ENCODE measurements at regions not wholly inside any gene's neighbourhood (a gene's known extent, or its start where the extent isn't known, plus 50 kb on each side); places are given as distances from the start of the nearest gene placed in this dataset.
A peak's percentile ranks its signal among the peaks of the same experiment; 100 is the strongest.

DNA sequence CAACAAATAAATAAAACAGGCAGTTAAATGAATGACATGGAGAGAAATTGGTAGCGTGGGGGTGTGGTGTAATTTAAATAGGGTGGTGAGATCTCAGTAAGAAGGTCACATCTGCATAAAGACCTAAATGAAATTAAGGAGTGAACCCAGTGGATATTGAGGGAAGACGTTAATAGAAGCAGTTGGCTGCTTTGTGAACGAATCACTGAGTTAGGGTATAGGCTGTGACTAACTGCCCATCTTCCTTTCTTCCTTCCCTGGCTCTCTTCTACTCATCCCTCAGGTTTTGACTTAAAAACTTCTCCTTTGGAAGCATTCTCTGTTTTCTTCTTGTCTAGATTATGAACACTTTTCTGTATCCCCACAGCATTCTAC is 64.7 kb downstream of the BTG1 start:
- H3K79me2 ChIP-seq (ENCODE audit: insufficient read depth, low read depth), result no peaks in the 10 kb centered on the region

DNA sequence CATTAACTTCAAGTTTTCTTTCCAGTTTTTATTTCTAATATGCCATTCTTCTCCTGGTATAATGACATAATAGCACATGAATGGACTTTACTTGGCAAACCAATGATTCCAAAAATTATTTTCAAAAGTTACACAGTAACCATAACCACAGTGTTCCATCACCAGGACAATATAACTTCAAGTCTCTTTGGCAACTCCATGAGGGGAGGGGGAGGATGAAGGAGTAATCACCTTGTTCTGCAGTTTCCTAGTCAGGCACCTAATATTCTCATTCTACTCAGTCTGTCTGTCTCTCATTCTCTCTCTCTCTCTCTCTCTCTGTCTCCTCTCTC is 66.6 kb downstream of the BTG1 start:
- peaks cover 32% of the 10 kb centered on the region for H3K4me1 ChIP-seq (ENCODE audit: low read depth, poor library complexity, severe bottlenecking)
- H3K4me2 ChIP-seq, result no peak overlapping the region
- H3K9ac ChIP-seq, result no peak overlapping the region

More for the DNA sequence above, 64.7 kb downstream of the BTG1 start:
- Histone ChIP-seq H3K4me3 (IDR thresholded peaks at IDR 0.05; ENCODE audit: insufficient read depth, low read depth, low read length) (no peak overlapping the region), H3K36me3 (ENCODE audit: insufficient read depth) (no peaks in the 10 kb centered on the region), H3K27me3 (ENCODE audit: insufficient read depth, low read depth) (no peaks in the 10 kb centered on the region), H4K20me1 (ENCODE audit: insufficient read depth) (no peaks in the 10 kb centered on the region), H3K4me1 (ENCODE audit: low read depth, poor library complexity, severe bottlenecking) (peaks cover 32% of the 10 kb centered on the region), H3K9ac (no peak overlapping the region), H2AFZ (ENCODE audit: low read depth) (no peak overlapping the region), H3K27ac (0 out of 2 replicates have a peak overlapping the region, but pooled peaks have one; percentile 17), H3K4me2 (peak overlapping the region; percentile 74)
- TF ChIP-seq, protein P1, sequence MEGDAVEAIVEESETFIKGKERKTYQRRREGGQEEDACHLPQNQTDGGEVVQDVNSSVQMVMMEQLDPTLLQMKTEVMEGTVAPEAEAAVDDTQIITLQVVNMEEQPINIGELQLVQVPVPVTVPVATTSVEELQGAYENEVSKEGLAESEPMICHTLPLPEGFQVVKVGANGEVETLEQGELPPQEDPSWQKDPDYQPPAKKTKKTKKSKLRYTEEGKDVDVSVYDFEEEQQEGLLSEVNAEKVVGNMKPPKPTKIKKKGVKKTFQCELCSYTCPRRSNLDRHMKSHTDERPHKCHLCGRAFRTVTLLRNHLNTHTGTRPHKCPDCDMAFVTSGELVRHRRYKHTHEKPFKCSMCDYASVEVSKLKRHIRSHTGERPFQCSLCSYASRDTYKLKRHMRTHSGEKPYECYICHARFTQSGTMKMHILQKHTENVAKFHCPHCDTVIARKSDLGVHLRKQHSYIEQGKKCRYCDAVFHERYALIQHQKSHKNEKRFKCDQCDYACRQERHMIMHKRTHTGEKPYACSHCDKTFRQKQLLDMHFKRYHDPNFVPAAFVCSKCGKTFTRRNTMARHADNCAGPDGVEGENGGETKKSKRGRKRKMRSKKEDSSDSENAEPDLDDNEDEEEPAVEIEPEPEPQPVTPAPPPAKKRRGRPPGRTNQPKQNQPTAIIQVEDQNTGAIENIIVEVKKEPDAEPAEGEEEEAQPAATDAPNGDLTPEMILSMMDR (conservative IDR thresholded peaks at IDR 0.05; ENCODE audit: low read depth, low read length), result no peak

DNA sequence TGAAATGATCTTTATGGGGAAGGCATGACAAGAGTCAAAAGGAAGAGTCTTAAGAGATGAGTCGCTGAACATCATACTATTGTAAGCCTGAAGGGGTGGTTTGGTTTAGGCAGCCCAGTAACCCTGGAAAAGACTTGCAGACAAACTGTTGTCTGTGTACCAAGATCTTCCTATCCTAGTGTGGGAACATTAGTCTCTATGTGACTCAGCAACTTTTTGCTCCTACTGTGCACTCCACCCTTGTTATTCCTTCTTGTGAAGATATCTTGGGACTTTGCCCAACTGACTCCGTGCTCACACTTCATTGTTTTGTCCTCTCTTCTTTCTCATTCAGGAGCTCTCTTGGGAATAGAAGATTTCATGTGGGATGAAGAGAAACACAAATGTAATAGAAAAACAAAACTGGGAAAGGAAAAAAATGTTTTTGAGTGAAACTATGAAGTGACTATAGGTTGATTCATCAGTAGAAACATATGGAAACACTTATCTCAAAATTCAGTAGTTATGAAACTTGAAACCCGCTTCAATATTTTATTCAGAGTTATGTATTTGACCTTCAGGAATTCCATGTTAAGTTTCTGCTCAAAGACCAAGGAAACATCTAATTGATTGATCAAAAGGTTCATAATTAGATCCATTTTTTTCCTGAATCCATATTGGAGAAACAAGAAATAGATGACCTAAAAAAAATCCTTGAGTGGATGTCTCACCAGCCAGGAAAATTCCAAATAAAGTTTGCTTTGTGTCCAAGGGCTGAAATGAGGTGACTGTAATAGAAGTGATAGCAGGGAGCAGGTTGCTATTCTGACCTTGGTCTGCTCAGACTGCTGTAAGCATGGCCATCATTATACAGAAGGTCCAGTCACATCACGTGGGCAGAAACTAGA is 67.2 kb downstream of the BTG1 start:
- H2AFZ ChIP-seq (ENCODE audit: low read depth), result no peak overlapping the region
- no peak overlapping the region for H3K27ac ChIP-seq
- H3K4me3 ChIP-seq (IDR thresholded peaks at IDR 0.05; ENCODE audit: insufficient read depth, low read depth, low read length), result no peak overlapping the region
- H4K20me1 ChIP-seq (ENCODE audit: insufficient read depth), result no peaks in the 10 kb centered on the region
- H3K9ac ChIP-seq, result no peak overlapping the region
- H3K27me3 ChIP-seq (ENCODE audit: insufficient read depth, low read depth), result no peaks in the 10 kb centered on the region
- peaks cover 32% of the 10 kb centered on the region for H3K4me1 ChIP-seq (ENCODE audit: low read depth, poor library complexity, severe bottlenecking)
- no peaks in the 10 kb centered on the region for H3K79me2 ChIP-seq (ENCODE audit: insufficient read depth, low read depth)
- TF ChIP-seq, protein P1 (conservative IDR thresholded peaks at IDR 0.05; ENCODE audit: low read depth, low read length), result no peak
- H3K4me2 ChIP-seq, result no peak overlapping the region
- no peaks in the 10 kb centered on the region for H3K36me3 ChIP-seq (ENCODE audit: insufficient read depth)

More for the DNA sequence above, 66.6 kb downstream of the BTG1 start:
- no peak overlapping the region for H2AFZ ChIP-seq (ENCODE audit: low read depth)
- H4K20me1 ChIP-seq (ENCODE audit: insufficient read depth), result no peaks in the 10 kb centered on the region
- no peaks in the 10 kb centered on the region for H3K79me2 ChIP-seq (ENCODE audit: insufficient read depth, low read depth)
- TF ChIP-seq, protein P1 (conservative IDR thresholded peaks at IDR 0.05; ENCODE audit: low read depth, low read length), result no peak
- no peaks in the 10 kb centered on the region for H3K36me3 ChIP-seq (ENCODE audit: insufficient read depth)
- no peak overlapping the region for H3K4me3 ChIP-seq (IDR thresholded peaks at IDR 0.05; ENCODE audit: insufficient read depth, low read depth, low read length)
- H3K27ac ChIP-seq, result no peak overlapping the region
- H3K27me3 ChIP-seq (ENCODE audit: insufficient read depth, low read depth), result no peaks in the 10 kb centered on the region

DNA sequence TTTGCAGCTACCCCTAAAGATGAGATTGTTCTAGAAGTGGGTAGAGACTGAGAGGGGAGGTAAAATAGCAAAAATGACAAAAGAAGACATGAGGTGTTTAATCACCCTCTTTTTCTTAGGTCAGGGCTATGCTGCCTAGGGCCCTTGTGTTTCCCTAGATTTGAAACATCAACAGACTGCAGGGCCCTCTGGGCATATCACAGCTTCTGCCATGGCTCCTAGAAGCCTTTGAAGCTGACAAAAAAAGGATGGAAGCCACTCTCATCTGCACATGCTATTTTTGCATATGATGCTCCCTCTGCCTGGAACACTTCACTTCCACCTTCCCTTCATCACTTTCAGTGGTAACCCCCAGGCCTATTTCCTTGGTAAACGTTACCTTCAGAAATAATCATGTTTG is 68.1 kb downstream of the BTG1 start:
- Histone ChIP-seq H3K27ac (no peak overlapping the region), H3K36me3 (ENCODE audit: insufficient read depth) (no peaks in the 10 kb centered on the region), H4K20me1 (ENCODE audit: insufficient read depth) (no peaks in the 10 kb centered on the region), H3K4me1 (ENCODE audit: low read depth, poor library complexity, severe bottlenecking) (peaks cover 32% of the 10 kb centered on the region), H3K79me2 (ENCODE audit: insufficient read depth, low read depth) (no peaks in the 10 kb centered on the region), H3K4me2 (no peak overlapping the region), H2AFZ (ENCODE audit: low read depth) (no peak overlapping the region), H3K9ac (no peak overlapping the region), H3K27me3 (ENCODE audit: insufficient read depth, low read depth) (no peaks in the 10 kb centered on the region), H3K4me3 (IDR thresholded peaks at IDR 0.05; ENCODE audit: insufficient read depth, low read depth, low read length) (no peak overlapping the region)
- TF ChIP-seq, protein P1 (conservative IDR thresholded peaks at IDR 0.05; ENCODE audit: low read depth, low read length), result no peak

Measured in KMS-11 (cell line).